ENCODE measurements at regions not wholly inside any gene's neighbourhood (a gene's known extent, or its start where the extent isn't known, plus 50 kb on each side); places are given as distances from the start of the nearest gene placed in this dataset.
"Not testable (repeated sequence)": the region's sequence is repeated elsewhere in the genome, so short reads cannot be mapped to it uniquely, and the experiment has no call there.

- TF ChIP-seq CTCF (conservative IDR thresholded peaks at IDR 0.05; ENCODE audit: low read length); EZH2phosphoT487 (IDR thresholded peaks at IDR 0.05; ENCODE audit: borderline replicate concordance, low read depth, low read length): not testable (repeated sequence)
Measured at GRCh38 chr19:23533441-23533840, 138.2 kb upstream of the ZNF91 start.
